ENCODE measurements at regions not wholly inside any gene's neighbourhood (a gene's known extent, or its start where the extent isn't known, plus 50 kb on each side); places are given as distances from the start of the nearest gene placed in this dataset.

DNA sequence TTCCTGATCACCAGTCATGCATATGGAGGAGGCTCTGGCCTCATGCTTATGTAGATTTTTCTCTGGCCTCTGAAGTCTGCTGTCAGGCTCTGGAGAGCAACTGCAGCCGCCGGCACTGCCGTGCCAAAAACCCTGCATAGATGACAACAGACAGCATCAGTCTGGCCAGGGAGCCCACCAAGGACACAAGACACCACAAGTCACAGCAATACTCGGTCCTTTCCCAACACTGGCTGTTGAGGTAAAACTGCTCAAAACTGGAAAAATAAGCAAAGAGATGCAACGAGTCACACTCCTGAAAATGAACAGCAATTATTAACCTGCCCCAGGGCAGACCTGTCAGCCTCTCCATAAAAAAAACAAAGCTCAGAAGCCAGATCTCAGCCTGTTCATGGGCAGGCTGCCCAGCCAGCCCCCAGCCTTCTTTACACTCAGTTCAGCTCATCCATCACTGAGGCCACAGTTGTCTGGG, 186.0 kb upstream of the RAB6C start:
- H3K4me2 ChIP-seq (ENCODE audit: insufficient read depth, low read length): no peak overlapping the region
- DNase-seq (ENCODE audit: insufficient read length, low spot score, missing footprints): no peak
- H3K79me2 ChIP-seq (ENCODE audit: insufficient read depth, low read length): no peaks in the 10 kb centered on the region
- H3K27ac ChIP-seq (ENCODE audit: low read depth, low read length): no peak overlapping the region
- no peak overlapping the region for H3K4me3 ChIP-seq (ENCODE audit: insufficient read depth, low read length)
- TF ChIP-seq CTCF (IDR thresholded peaks at IDR 0.05; ENCODE audit: extremely low read depth, low read depth, low read length): no peak
- no peaks in the 10 kb centered on the region for H3K36me3 ChIP-seq (ENCODE audit: insufficient read depth, low read length)
- no peaks in the 10 kb centered on the region for H4K20me1 ChIP-seq (ENCODE audit: insufficient read depth, low read length)
- no peaks in the 10 kb centered on the region for H3K9me3 ChIP-seq (ENCODE audit: low read depth, low read length)
- no peaks in the 10 kb centered on the region for H3K4me1 ChIP-seq (ENCODE audit: insufficient read depth, low read length)
- no peak overlapping the region for H2AFZ ChIP-seq (ENCODE audit: low read length)
- no peaks in the 10 kb centered on the region for H3K27me3 ChIP-seq (ENCODE audit: insufficient read depth, low read length)

DNA sequence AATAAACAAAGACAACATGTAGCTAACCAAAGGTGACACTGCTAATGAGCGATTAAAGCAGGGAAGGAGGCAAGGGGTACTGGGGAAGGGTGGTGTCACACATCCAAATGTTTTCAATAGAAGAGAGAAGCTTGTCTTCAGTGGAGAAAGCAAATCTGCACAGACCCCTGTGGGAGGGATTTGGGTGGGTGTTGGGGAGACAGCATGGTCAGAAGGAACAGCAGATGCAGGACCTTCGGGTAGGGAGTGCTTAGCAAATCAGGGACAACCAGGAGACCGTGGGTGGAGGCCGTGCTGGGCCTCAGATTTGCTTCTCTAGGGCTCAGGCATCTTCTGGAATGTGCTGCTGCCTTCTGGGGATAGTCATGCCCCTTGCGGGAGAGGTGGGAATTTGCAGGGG, 185.3 kb upstream of the RAB6C start:
- no peak for DNase-seq (ENCODE audit: insufficient read length, low spot score, missing footprints)

GRCh38 chr2:129794540-129794939, 184.9 kb upstream of the RAB6C start:
- H3K4me1 ChIP-seq (ENCODE audit: insufficient read depth, low read length): no peaks in the 10 kb centered on the region
- no peaks in the 10 kb centered on the region for H3K9me3 ChIP-seq (ENCODE audit: low read depth, low read length)
- H3K27ac ChIP-seq (ENCODE audit: low read depth, low read length): no peak overlapping the region
- no peaks in the 10 kb centered on the region for H4K20me1 ChIP-seq (ENCODE audit: insufficient read depth, low read length)
- no peak overlapping the region for H2AFZ ChIP-seq (ENCODE audit: low read length)
- no peaks in the 10 kb centered on the region for H3K36me3 ChIP-seq (ENCODE audit: insufficient read depth, low read length)
- H3K4me3 ChIP-seq (ENCODE audit: insufficient read depth, low read length): no peak overlapping the region
- TF ChIP-seq CTCF (IDR thresholded peaks at IDR 0.05; ENCODE audit: extremely low read depth, low read depth, low read length): no peak
- no peak overlapping the region for H3K4me2 ChIP-seq (ENCODE audit: insufficient read depth, low read length)
- DNase-seq (ENCODE audit: insufficient read length, low spot score, missing footprints): no peak
- H3K27me3 ChIP-seq (ENCODE audit: insufficient read depth, low read length): no peaks in the 10 kb centered on the region
- no peaks in the 10 kb centered on the region for H3K79me2 ChIP-seq (ENCODE audit: insufficient read depth, low read length)

More for the DNA sequence above, 185.3 kb upstream of the RAB6C start:
- Histone ChIP-seq H3K79me2 (ENCODE audit: insufficient read depth, low read length) (no peaks in the 10 kb centered on the region), H3K27me3 (ENCODE audit: insufficient read depth, low read length) (no peaks in the 10 kb centered on the region), H4K20me1 (ENCODE audit: insufficient read depth, low read length) (no peaks in the 10 kb centered on the region), H3K36me3 (ENCODE audit: insufficient read depth, low read length) (no peaks in the 10 kb centered on the region), H3K9me3 (ENCODE audit: low read depth, low read length) (no peaks in the 10 kb centered on the region), H3K4me1 (ENCODE audit: insufficient read depth, low read length) (no peaks in the 10 kb centered on the region), H3K4me2 (ENCODE audit: insufficient read depth, low read length) (no peak overlapping the region), H3K27ac (ENCODE audit: low read depth, low read length) (no peak overlapping the region), H3K4me3 (ENCODE audit: insufficient read depth, low read length) (no peak overlapping the region), H2AFZ (ENCODE audit: low read length) (no peak overlapping the region)
- no peak for TF ChIP-seq CTCF (IDR thresholded peaks at IDR 0.05; ENCODE audit: extremely low read depth, low read depth, low read length)

- H3K4me3 ChIP-seq (ENCODE audit: insufficient read depth, low read length): no peak overlapping the region
- H3K27me3 ChIP-seq (ENCODE audit: insufficient read depth, low read length): no peaks in the 10 kb centered on the region
- H3K27ac ChIP-seq (ENCODE audit: low read depth, low read length): no peak overlapping the region
- H2AFZ ChIP-seq (ENCODE audit: low read length): no peak overlapping the region
- no peaks in the 10 kb centered on the region for H3K36me3 ChIP-seq (ENCODE audit: insufficient read depth, low read length)
- H3K4me2 ChIP-seq (ENCODE audit: insufficient read depth, low read length): no peak overlapping the region
- H3K79me2 ChIP-seq (ENCODE audit: insufficient read depth, low read length): no peaks in the 10 kb centered on the region
- no peaks in the 10 kb centered on the region for H3K9me3 ChIP-seq (ENCODE audit: low read depth, low read length)
- no peak for TF ChIP-seq CTCF (IDR thresholded peaks at IDR 0.05; ENCODE audit: extremely low read depth, low read depth, low read length)
- H4K20me1 ChIP-seq (ENCODE audit: insufficient read depth, low read length): no peaks in the 10 kb centered on the region
- no peak for DNase-seq (ENCODE audit: insufficient read length, low spot score, missing footprints)
- no peaks in the 10 kb centered on the region for H3K4me1 ChIP-seq (ENCODE audit: insufficient read depth, low read length)
Measured at GRCh38 chr2:129796225-129796624, 183.2 kb upstream of the RAB6C start.
